ENCODE measurements at regions not wholly inside any gene's neighbourhood (a gene's known extent, or its start where the extent isn't known, plus 50 kb on each side); places are given as distances from the start of the nearest gene placed in this dataset.

DNA sequence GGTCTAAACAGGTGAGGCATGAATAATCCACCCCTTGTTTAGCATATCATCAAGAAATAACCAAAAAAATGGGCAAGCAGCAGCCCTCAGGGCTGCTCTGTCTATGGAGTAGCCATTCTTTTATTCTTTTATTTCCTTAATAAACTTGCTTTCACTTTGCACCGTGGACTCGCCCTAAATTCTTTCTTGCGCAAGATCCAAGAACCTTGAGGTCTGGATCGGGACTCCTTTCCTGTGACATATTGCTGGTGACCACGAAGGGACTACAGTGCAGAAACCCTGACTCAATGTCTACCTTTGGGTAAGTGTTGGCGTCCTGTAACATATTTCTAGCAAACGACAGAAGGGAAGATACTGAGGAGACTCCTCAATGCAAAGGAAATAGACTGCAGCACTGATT lies 1099.2 kb downstream of the FAM181B start:
- no peak for TF ChIP-seq POLR2A (IDR thresholded peaks at IDR 0.05)
- TF ChIP-seq, protein P1, sequence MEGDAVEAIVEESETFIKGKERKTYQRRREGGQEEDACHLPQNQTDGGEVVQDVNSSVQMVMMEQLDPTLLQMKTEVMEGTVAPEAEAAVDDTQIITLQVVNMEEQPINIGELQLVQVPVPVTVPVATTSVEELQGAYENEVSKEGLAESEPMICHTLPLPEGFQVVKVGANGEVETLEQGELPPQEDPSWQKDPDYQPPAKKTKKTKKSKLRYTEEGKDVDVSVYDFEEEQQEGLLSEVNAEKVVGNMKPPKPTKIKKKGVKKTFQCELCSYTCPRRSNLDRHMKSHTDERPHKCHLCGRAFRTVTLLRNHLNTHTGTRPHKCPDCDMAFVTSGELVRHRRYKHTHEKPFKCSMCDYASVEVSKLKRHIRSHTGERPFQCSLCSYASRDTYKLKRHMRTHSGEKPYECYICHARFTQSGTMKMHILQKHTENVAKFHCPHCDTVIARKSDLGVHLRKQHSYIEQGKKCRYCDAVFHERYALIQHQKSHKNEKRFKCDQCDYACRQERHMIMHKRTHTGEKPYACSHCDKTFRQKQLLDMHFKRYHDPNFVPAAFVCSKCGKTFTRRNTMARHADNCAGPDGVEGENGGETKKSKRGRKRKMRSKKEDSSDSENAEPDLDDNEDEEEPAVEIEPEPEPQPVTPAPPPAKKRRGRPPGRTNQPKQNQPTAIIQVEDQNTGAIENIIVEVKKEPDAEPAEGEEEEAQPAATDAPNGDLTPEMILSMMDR (IDR thresholded peaks at IDR 0.05) = no peak

All from adrenal gland (tissue), 5 donors.